ENCODE measurements at regions not wholly inside any gene's neighbourhood (a gene's known extent, or its start where the extent isn't known, plus 50 kb on each side); places are given as distances from the start of the nearest gene placed in this dataset.

DNA sequence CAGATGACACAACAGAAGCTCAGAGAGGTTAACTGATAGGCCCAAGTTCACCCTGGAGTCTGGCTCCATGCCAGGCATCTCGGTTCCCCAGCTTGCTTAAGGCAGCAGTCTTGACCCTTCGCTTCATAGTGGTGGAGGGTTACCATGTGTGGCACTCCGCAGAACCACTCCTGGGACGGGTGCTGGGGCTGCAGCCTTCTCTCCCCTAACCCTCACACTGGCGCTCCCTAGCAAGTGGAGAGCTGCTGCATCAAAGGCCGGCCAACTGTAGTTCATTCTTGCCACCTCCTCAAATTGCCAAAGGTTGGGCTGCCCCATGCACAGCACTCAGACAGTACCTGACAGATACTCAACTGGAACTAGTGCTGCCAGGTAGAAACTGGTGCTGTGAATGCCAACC is 70.2 kb upstream of the KCND3 start:
- no peak for TF ChIP-seq CTCF (conservative IDR thresholded peaks at IDR 0.05)
- Histone ChIP-seq H3K14ac (ENCODE audit: insufficient read depth, low read length) (0 out of 2 replicates have a peak overlapping the region, but pooled peaks have one; percentile 41), H3K4me1 (ENCODE audit: insufficient read depth, low read length) (peaks cover 4% of the 10 kb centered on the region; the same call in 1 of the 2 replicates), H4K91ac (ENCODE audit: insufficient read length, low read depth, low read length) (no peak overlapping the region), H4K8ac (replicated peaks; ENCODE audit: insufficient read length, low read depth, low read length) (no peak overlapping the region), H3K9me3 (ENCODE audit: control insufficient read depth, low read depth, low read length) (peaks cover 6% of the 10 kb centered on the region), H3K18ac (ENCODE audit: insufficient read length, low read depth, low read length) (no peak overlapping the region), H3K23me2 (ENCODE audit: insufficient read length, low read depth, low read length, poor library complexity, severe bottlenecking) (no peaks in the 10 kb centered on the region), H2AK5ac (ENCODE audit: insufficient read length, low read length) (no peak overlapping the region), H4K5ac (ENCODE audit: insufficient read length, low read depth, low read length) (no peak overlapping the region), H3K79me2 (ENCODE audit: insufficient read depth, low read length) (no peaks in the 10 kb centered on the region), H3K4me2 (ENCODE audit: insufficient read depth, insufficient read length, low read length) (no peak overlapping the region), H3T11ph (ENCODE audit: low read length) (no peak overlapping the region), H3K4ac (ENCODE audit: low read depth, low read length) (no peak overlapping the region), H3K27ac (ENCODE audit: insufficient read length, low read depth, low read length) (no peak overlapping the region), H3K56ac (ENCODE audit: insufficient read length, low read depth, low read length) (no peak overlapping the region), H2BK15ac (ENCODE audit: low read depth, low read length) (no peak overlapping the region), H2BK5ac (ENCODE audit: insufficient read length, low read length) (no peak overlapping the region), H2BK20ac (ENCODE audit: low read depth, low read length, poor library complexity, severe bottlenecking) (no peak overlapping the region), H3K9ac (ENCODE audit: extremely low read depth, insufficient read length, low read length) (no peak overlapping the region), H3K79me1 (ENCODE audit: insufficient read depth, low read depth, low read length, poor library complexity, severe bottlenecking) (no peaks in the 10 kb centered on the region), H2AFZ (ENCODE audit: low read length) (no peak overlapping the region), H2BK12ac (ENCODE audit: insufficient read length, low read depth, low read length) (no peak overlapping the region), H4K20me1 (ENCODE audit: control insufficient read depth, insufficient read depth, insufficient read length) (no peaks in the 10 kb centered on the region), H3K27me3 (ENCODE audit: insufficient read depth, low read length) (no peaks in the 10 kb centered on the region), H2BK120ac (ENCODE audit: low read depth, low read length, poor library complexity, severe bottlenecking) (no peak overlapping the region), H3K23ac (ENCODE audit: insufficient read length, low read depth, low read length) (no peak overlapping the region)
- H3K27me3 Mint-ChIP-seq (ENCODE audit: low read depth), result peaks cover 5% of the 10 kb centered on the region; the same call in 1 of the 2 replicates
- WGBS (ENCODE audit: extremely low coverage, insufficient read length, low lambda C conversion rate), result no CpG with 5 or more reads among the region's 6 CpGs
- H3K9me3 Mint-ChIP-seq, result peaks cover 17 to 18% of the 10 kb centered on the region in 2 experiments
- H3K27ac Mint-ChIP-seq, result no peak overlapping the region; a peak in 1 of 7 replicates
- DNase-seq, result no peak
- peaks cover 7 to 13% (median 13%) of the 10 kb centered on the region in 3 experiments; a peak in 6 of 7 replicates for H3K36me3 Mint-ChIP-seq (ENCODE audit: insufficient read depth in 1 of 3, low read depth in 3 of 3)
- H3K4me1 Mint-ChIP-seq, result peaks cover 0 to 8% of the 10 kb centered on the region in 2 experiments; a peak in 2 of 4 replicates
- H3K4me3 Mint-ChIP-seq, result no peak overlapping the region

Measured in H9 (cell line).